ENCODE measurements at regions not wholly inside any gene's neighbourhood (a gene's known extent, or its start where the extent isn't known, plus 50 kb on each side); places are given as distances from the start of the nearest gene placed in this dataset.

- ATAC-seq (no peak), DNase-seq (ENCODE audit: low spot score) (no peak)
Observed at GRCh38 chr4:14726877-14727361, 275.4 kb upstream of the CPEB2 start.

- ATAC-seq (no peak), DNase-seq (ENCODE audit: low spot score) (no peak)
Observed at GRCh38 chr4:14729282-14730000, 272.8 kb upstream of the CPEB2 start.

GRCh38 chr4:14742054-14742453, 260.2 kb upstream of the CPEB2 start:
- no peak for DNase-seq (ENCODE audit: low spot score)
- ATAC-seq = no peak

GRCh38 chr4:14743172-14743571, 259.1 kb upstream of the CPEB2 start:
- no peak for ATAC-seq
- DNase-seq (ENCODE audit: low spot score) = no peak

- DNase-seq (ENCODE audit: low spot score) = no peak
- ATAC-seq = no peak
Observed at GRCh38 chr4:14743601-14744000, 258.7 kb upstream of the CPEB2 start.

- no peak for ATAC-seq
- no peak for DNase-seq (ENCODE audit: low spot score)
Observed at GRCh38 chr4:14744346-14744745, 257.9 kb upstream of the CPEB2 start.

GRCh38 chr4:14749910-14750309, 252.4 kb upstream of the CPEB2 start:
- peak; percentile 100 for ATAC-seq
- DNase-seq (ENCODE audit: low spot score) = peak; percentile 60

- no peak for ATAC-seq
- DNase-seq (ENCODE audit: low spot score) = no peak
Observed at GRCh38 chr4:14752341-14753046, 249.8 kb upstream of the CPEB2 start.

- no peak for ATAC-seq
- no peak for DNase-seq (ENCODE audit: low spot score)
Observed at GRCh38 chr4:14767142-14767541, 235.1 kb upstream of the CPEB2 start.

GRCh38 chr4:14768449-14768848, 233.8 kb upstream of the CPEB2 start:
- ATAC-seq (no peak), DNase-seq (ENCODE audit: low spot score) (no peak)

GRCh38 chr4:14769993-14770392, 232.3 kb upstream of the CPEB2 start:
- DNase-seq (ENCODE audit: low spot score) = no peak
- ATAC-seq = no peak

GRCh38 chr4:14771094-14771493, 231.2 kb upstream of the CPEB2 start:
- no peak for DNase-seq (ENCODE audit: low spot score)
- peak; percentile 52 for ATAC-seq

- no peak for DNase-seq (ENCODE audit: low spot score)
- no peak for ATAC-seq
Observed at GRCh38 chr4:14771504-14772175, 230.6 kb upstream of the CPEB2 start.

GRCh38 chr4:14772388-14772787, 229.9 kb upstream of the CPEB2 start:
- ATAC-seq (no peak), DNase-seq (ENCODE audit: low spot score) (no peak)

- no peak for DNase-seq (ENCODE audit: low spot score)
- ATAC-seq = no peak
Observed at GRCh38 chr4:14783011-14783877, 219.0 kb upstream of the CPEB2 start.

- DNase-seq (ENCODE audit: low spot score) (no peak), ATAC-seq (no peak)
Observed at GRCh38 chr4:14787221-14787620, 215.1 kb upstream of the CPEB2 start.

GRCh38 chr4:14787894-14788293, 214.4 kb upstream of the CPEB2 start:
- peak; percentile 81 for ATAC-seq
- no peak for DNase-seq (ENCODE audit: low spot score)

- ATAC-seq (no peak), DNase-seq (ENCODE audit: low spot score) (no peak)
Observed at GRCh38 chr4:14790494-14790893, 211.8 kb upstream of the CPEB2 start.

GRCh38 chr4:14792702-14793227, 209.5 kb upstream of the CPEB2 start:
- no peak for DNase-seq (ENCODE audit: low spot score)

GRCh38 chr4:14800977-14801376, 201.3 kb upstream of the CPEB2 start:
- DNase-seq (ENCODE audit: low spot score) (no peak), ATAC-seq (no peak)

More at GRCh38 chr4:14792702-14793227, 209.5 kb upstream of the CPEB2 start:
- ATAC-seq = no peak

GRCh38 chr4:14802596-14802995, 199.7 kb upstream of the CPEB2 start:
- ATAC-seq (no peak), DNase-seq (ENCODE audit: low spot score) (no peak)
